B cell (primary cell): ENCODE measurements at regions not wholly inside any gene's neighbourhood (a gene's known extent, or its start where the extent isn't known, plus 50 kb on each side); places are given as distances from the start of the nearest gene placed in this dataset.

Experiments
- EZH2 ChIP-seq: IDR thresholded peaks from 2 replicates; pipeline ENCODE4 v1.6.1; 2012; ENCODE audit warnings: borderline replicate concordance, low read depth, mild to moderate bottlenecking, moderate library complexity, low read length; ENCODE audit not compliant: insufficient read depth, poor library complexity, severe bottlenecking
- TF ChIP-seq, protein P1 (sequence below): fragments of 200-600 bp; IDR thresholded peaks from one replicate; pipeline ENCODE4 v1.8.0; 2022; ENCODE audit warnings: antibody characterized with exemption, mild to moderate bottlenecking

DNA sequence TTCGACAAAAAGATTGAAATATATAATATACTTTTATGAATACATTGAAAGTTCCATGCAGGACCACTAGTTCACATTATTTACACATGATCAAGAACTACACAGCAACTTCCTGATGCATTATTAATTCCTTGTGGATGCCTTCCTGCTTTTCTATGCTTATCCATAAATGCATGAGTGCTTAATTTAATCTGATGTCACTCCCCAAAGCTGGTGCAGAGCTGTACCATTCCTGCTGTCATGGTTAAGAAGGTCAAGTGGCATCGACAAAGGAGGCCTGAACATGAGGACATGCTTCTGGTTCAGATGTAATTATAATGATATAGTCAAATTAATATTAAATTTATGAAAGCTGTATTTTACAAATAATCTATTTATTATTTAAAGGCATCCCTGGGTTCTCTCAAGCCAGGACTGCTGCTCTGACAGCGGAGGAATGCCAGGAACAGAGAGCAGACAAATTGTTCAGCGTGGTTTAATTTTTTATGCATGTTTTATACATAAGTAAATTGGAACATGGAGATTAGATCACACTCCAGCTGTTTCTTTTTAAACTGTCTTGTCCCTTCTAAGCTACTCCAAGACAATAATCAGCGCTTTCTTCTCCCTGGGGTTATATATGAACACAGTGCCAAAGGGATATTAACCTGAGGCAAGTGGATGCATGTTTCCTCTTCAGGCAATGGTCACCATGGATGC lies 307.3 kb upstream of the CNTNAP5 start:
- TF ChIP-seq, protein P1, sequence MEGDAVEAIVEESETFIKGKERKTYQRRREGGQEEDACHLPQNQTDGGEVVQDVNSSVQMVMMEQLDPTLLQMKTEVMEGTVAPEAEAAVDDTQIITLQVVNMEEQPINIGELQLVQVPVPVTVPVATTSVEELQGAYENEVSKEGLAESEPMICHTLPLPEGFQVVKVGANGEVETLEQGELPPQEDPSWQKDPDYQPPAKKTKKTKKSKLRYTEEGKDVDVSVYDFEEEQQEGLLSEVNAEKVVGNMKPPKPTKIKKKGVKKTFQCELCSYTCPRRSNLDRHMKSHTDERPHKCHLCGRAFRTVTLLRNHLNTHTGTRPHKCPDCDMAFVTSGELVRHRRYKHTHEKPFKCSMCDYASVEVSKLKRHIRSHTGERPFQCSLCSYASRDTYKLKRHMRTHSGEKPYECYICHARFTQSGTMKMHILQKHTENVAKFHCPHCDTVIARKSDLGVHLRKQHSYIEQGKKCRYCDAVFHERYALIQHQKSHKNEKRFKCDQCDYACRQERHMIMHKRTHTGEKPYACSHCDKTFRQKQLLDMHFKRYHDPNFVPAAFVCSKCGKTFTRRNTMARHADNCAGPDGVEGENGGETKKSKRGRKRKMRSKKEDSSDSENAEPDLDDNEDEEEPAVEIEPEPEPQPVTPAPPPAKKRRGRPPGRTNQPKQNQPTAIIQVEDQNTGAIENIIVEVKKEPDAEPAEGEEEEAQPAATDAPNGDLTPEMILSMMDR, result no peak
- TF ChIP-seq EZH2, result no peak
